H9 (cell line): ENCODE measurements at regions not wholly inside any gene's neighbourhood (a gene's known extent, or its start where the extent isn't known, plus 50 kb on each side); places are given as distances from the start of the nearest gene placed in this dataset.
A peak's percentile ranks its signal among the peaks of the same experiment; 100 is the strongest.

Source experiments
- DNase-seq: peaks from one replicate; pipeline ENCODE4 v3.0.0-alpha.2; 2017
- H2AFZ ChIP-seq: one replicate; pipeline ENCODE4 v1.6.1; 2013; ENCODE audit warnings: mild to moderate bottlenecking, low read length, control low read depth, moderate library complexity
- H2AK5ac ChIP-seq: 2 replicates; pipeline ENCODE4 v1.6.1; 2013; ENCODE audit warnings: low read length, control low read depth, mixed read lengths; ENCODE audit not compliant: insufficient read length
- H2BK120ac ChIP-seq: one replicate; pipeline ENCODE4 v1.6.1; 2013; ENCODE audit warnings: low read depth, mild to moderate bottlenecking, low read length, control low read depth, inconsistent platforms; ENCODE audit not compliant: poor library complexity, severe bottlenecking
- H2BK12ac ChIP-seq: 2 replicates; pipeline ENCODE4 v1.6.1; 2013; ENCODE audit warnings: low read length, control low read depth, mixed read lengths, low read depth; ENCODE audit not compliant: insufficient read length
- H2BK15ac ChIP-seq: 2 replicates; pipeline ENCODE4 v1.6.1; 2013; ENCODE audit warnings: low read depth, low read length, control low read depth
- H2BK20ac ChIP-seq: one replicate; pipeline ENCODE4 v1.6.1; 2013; ENCODE audit warnings: low read depth, mild to moderate bottlenecking, low read length, control low read depth, inconsistent platforms; ENCODE audit not compliant: poor library complexity, severe bottlenecking
- H2BK5ac ChIP-seq: 2 replicates; pipeline ENCODE4 v1.6.1; 2013; ENCODE audit warnings: low read length, control low read depth, mixed read lengths; ENCODE audit not compliant: insufficient read length
- H3K14ac ChIP-seq: 2 replicates; pipeline ENCODE4 v1.6.1; 2013; ENCODE audit warnings: low read length, control low read depth; ENCODE audit not compliant: insufficient read depth
- H3K18ac ChIP-seq: 2 replicates; pipeline ENCODE4 v1.6.1; 2013; ENCODE audit warnings: low read depth, mild to moderate bottlenecking, mixed read lengths, low read length, control low read depth; ENCODE audit not compliant: insufficient read length
- H3K23ac ChIP-seq: 2 replicates; pipeline ENCODE4 v1.6.1; 2013; ENCODE audit warnings: low read length, control low read depth, mixed read lengths, low read depth; ENCODE audit not compliant: insufficient read length
- H3K23me2 ChIP-seq: 2 replicates; pipeline ENCODE4 v1.6.1; 2013; ENCODE audit warnings: low read depth, mild to moderate bottlenecking, mixed read lengths, low read length, control low read depth; ENCODE audit not compliant: insufficient read length, poor library complexity, severe bottlenecking
- H3K27ac ChIP-seq: 2 replicates; pipeline ENCODE4 v1.5.1; 2013; ENCODE audit warnings: low read length, control low read depth, mixed read lengths, low read depth; ENCODE audit not compliant: insufficient read length
- H3K27me3 ChIP-seq: 2 replicates; pipeline ENCODE4 v1.6.1; 2013; ENCODE audit warnings: low read length, control low read depth, inconsistent platforms; ENCODE audit not compliant: insufficient read depth
- H3K4ac ChIP-seq: 2 replicates; pipeline ENCODE4 v1.6.1; 2013; ENCODE audit warnings: low read depth, mild to moderate bottlenecking, control low read depth, inconsistent platforms, low read length, moderate library complexity
- H3K4me1 ChIP-seq: 2 replicates; pipeline ENCODE4 v1.6.1; 2013; ENCODE audit warnings: low read length, control low read depth, inconsistent platforms; ENCODE audit not compliant: insufficient read depth
- H3K4me2 ChIP-seq: 2 replicates; pipeline ENCODE4 v1.6.1; 2013; ENCODE audit warnings: low read length, control low read depth, mixed read lengths; ENCODE audit not compliant: insufficient read length, insufficient read depth
- H3K56ac ChIP-seq: 2 replicates; pipeline ENCODE4 v1.6.1; 2013; ENCODE audit warnings: low read depth, mild to moderate bottlenecking, mixed read lengths, low read length, control low read depth; ENCODE audit not compliant: insufficient read length
- H3K79me1 ChIP-seq: 2 replicates; pipeline ENCODE4 v1.6.1; 2013; ENCODE audit warnings: low read depth, mild to moderate bottlenecking, moderate library complexity, low read length, control low read depth, inconsistent platforms; ENCODE audit not compliant: insufficient read depth, poor library complexity, severe bottlenecking
- H3K79me2 ChIP-seq: 2 replicates; pipeline ENCODE4 v1.6.1; 2013; ENCODE audit warnings: low read length, control low read depth, inconsistent platforms; ENCODE audit not compliant: insufficient read depth
- H3K9ac ChIP-seq: 2 replicates; pipeline ENCODE4 v1.6.1; 2013; ENCODE audit warnings: low read length, control low read depth, mixed read lengths; ENCODE audit not compliant: insufficient read length; ENCODE audit errors: extremely low read depth
- H3K9me3 ChIP-seq: one replicate; pipeline ENCODE4 v1.6.1; 2013; ENCODE audit warnings: low read depth, low read length, inconsistent platforms; ENCODE audit not compliant: control insufficient read depth
- H3T11ph ChIP-seq: one replicate; pipeline ENCODE4 v1.6.1; 2013; ENCODE audit warnings: mild to moderate bottlenecking, low read length, control low read depth, inconsistent platforms
- H4K20me1 ChIP-seq: one replicate; pipeline ENCODE4 v1.6.1; 2013; ENCODE audit not compliant: control insufficient read depth, insufficient read length, insufficient read depth
- H4K5ac ChIP-seq: 2 replicates; pipeline ENCODE4 v1.6.1; 2013; ENCODE audit warnings: low read depth, mild to moderate bottlenecking, mixed read lengths, low read length, control low read depth; ENCODE audit not compliant: insufficient read length
- H4K8ac ChIP-seq: replicated peaks from 2 replicates; pipeline ENCODE4 v1.6.1; 2013; ENCODE audit warnings: low read length, control low read depth, mixed read lengths, low read depth; ENCODE audit not compliant: insufficient read length
- H4K91ac ChIP-seq: 2 replicates; pipeline ENCODE4 v1.6.1; 2013; ENCODE audit warnings: low read depth, mild to moderate bottlenecking, moderate library complexity, mixed read lengths, low read length, control low read depth; ENCODE audit not compliant: insufficient read length
- H3K27ac Mint-ChIP-seq, 3 experiments: 2 replicates in 2 of 3; 3 replicates in 1 of 3; pipeline ENCODE4 v1.8.0; 2020 to 2021; ENCODE audit warnings: mixed read lengths in 3 of 3, mild to moderate bottlenecking in 1 of 3, moderate library complexity in 1 of 3
- H3K27me3 Mint-ChIP-seq: 2 replicates; pipeline ENCODE4 v1.8.0; 2021; ENCODE audit warnings: low read depth, mild to moderate bottlenecking, moderate library complexity, mixed read lengths
- H3K36me3 Mint-ChIP-seq, 3 experiments: 2 replicates in 2 of 3; 3 replicates in 1 of 3; pipeline ENCODE4 v1.8.0; 2020 to 2021; ENCODE audit warnings: low read depth in 3 of 3, mixed read lengths in 3 of 3; ENCODE audit not compliant: insufficient read depth in 1 of 3
- H3K4me1 Mint-ChIP-seq, 2 experiments: 2 replicates each; pipeline ENCODE4 v1.8.0; 2020; ENCODE audit warnings: mixed read lengths in 2 of 2
- H3K4me3 Mint-ChIP-seq, 2 experiments: 2 replicates in 1 of 2; 3 replicates in 1 of 2; pipeline ENCODE4 v1.8.0; 2020 to 2021; ENCODE audit warnings: mild to moderate bottlenecking in 2 of 2, mixed read lengths in 2 of 2, moderate library complexity in 1 of 2
- H3K9me3 Mint-ChIP-seq, 2 experiments: 2 replicates in 1 of 2; 3 replicates in 1 of 2; pipeline ENCODE4 v1.8.0; 2020; ENCODE audit warnings: mild to moderate bottlenecking in 2 of 2, mixed read lengths in 2 of 2, moderate library complexity in 1 of 2
- CTCF ChIP-seq: fragments of 200-600 bp; sonication (generic); conservative IDR thresholded peaks from 3 replicates; pipeline ENCODE4 v1.8.0; 2021; ENCODE audit warnings: antibody characterized with exemption, mild to moderate bottlenecking
- WGBS: extraction: QIAGEN DNeasy Blood & Tissue Kit; methylation state at CpG from one replicate; pipeline ENCODE4 v1.1.7; 2013; ENCODE audit warnings: missing lambda C conversion rate, low lambda C conversion rate, mixed read lengths; ENCODE audit not compliant: insufficient read length; ENCODE audit errors: extremely low coverage; 5-methylcytosine and 5-hydroxymethylcytosine counted together

GRCh38 chr13:111064661-111065060 lies 50.4 kb upstream of the ARHGEF7 start:
- H3K79me2 ChIP-seq, result no peaks in the 10 kb centered on the region
- no peak for TF ChIP-seq CTCF
- H3K79me1 ChIP-seq, result no peaks in the 10 kb centered on the region
- no peak overlapping the region for H3K56ac ChIP-seq
- H4K5ac ChIP-seq, result no peak overlapping the region
- H4K91ac ChIP-seq, result no peak overlapping the region
- Mint-ChIP-seq H3K4me1 (peaks cover 41 to 49% of the 10 kb centered on the region in 2 experiments), H3K36me3 (peaks cover 0 to 9% (median 8%) of the 10 kb centered on the region in 3 experiments; a peak in 4 of 7 replicates), H3K27me3 (peaks cover 30% of the 10 kb centered on the region), H3K27ac (peak overlapping the region in 1 of 3 experiments; percentile 93; a peak in 2 of 7 replicates), H3K4me3 (no peak overlapping the region), H3K9me3 (peaks cover 6 to 7% of the 10 kb centered on the region in 2 experiments; a peak in 4 of 5 replicates)
- H3K4me2 ChIP-seq, result no peak overlapping the region
- H3K27ac ChIP-seq, result no peak overlapping the region
- H3K9me3 ChIP-seq, result no peaks in the 10 kb centered on the region
- H2BK12ac ChIP-seq, result no peak overlapping the region
- no peak overlapping the region for H2BK15ac ChIP-seq
- H3K14ac ChIP-seq, result no peak overlapping the region
- H2BK120ac ChIP-seq, result no peak overlapping the region
- H3K4ac ChIP-seq, result no peak overlapping the region
- H2AK5ac ChIP-seq, result no peak overlapping the region
- no peaks in the 10 kb centered on the region for H4K20me1 ChIP-seq
- H3K23ac ChIP-seq, result no peak overlapping the region
- H3K27me3 ChIP-seq, result no peaks in the 10 kb centered on the region
- H3K18ac ChIP-seq, result no peak overlapping the region
- H3K9ac ChIP-seq, result no peak overlapping the region
- H2BK5ac ChIP-seq, result no peak overlapping the region
- no peak for DNase-seq
- no peak overlapping the region for H2AFZ ChIP-seq
- H4K8ac ChIP-seq, result no peak overlapping the region
- H2BK20ac ChIP-seq, result no peak overlapping the region
- H3K4me1 ChIP-seq, result peaks cover 5% of the 10 kb centered on the region; the same call in 1 of the 2 replicates
- H3K23me2 ChIP-seq, result peaks cover 11% of the 10 kb centered on the region
- H3T11ph ChIP-seq, result no peak overlapping the region
- no CpG with 5 or more reads among the region's 3 CpGs for WGBS
